GM12892 (cell line): ENCODE measurements at regions not wholly inside any gene's neighbourhood (a gene's known extent, or its start where the extent isn't known, plus 50 kb on each side); places are given as distances from the start of the nearest gene placed in this dataset.

Source experiments
- POLR2A ChIP-seq: IDR thresholded peaks from 2 replicates; pipeline ENCODE4 v1.6.1; 2011; ENCODE audit warnings: low read depth, low read length, control low read depth
- POLR2AphosphoS5 ChIP-seq: IDR thresholded peaks from 2 replicates; pipeline ENCODE4 v1.6.1; 2011; ENCODE audit warnings: low read depth, low read length, control low read depth
- TAF1 ChIP-seq: IDR thresholded peaks from 2 replicates; pipeline ENCODE4 v1.6.1; 2011; ENCODE audit warnings: low read depth, mild to moderate bottlenecking, control low read depth, low read length, borderline replicate concordance

DNA sequence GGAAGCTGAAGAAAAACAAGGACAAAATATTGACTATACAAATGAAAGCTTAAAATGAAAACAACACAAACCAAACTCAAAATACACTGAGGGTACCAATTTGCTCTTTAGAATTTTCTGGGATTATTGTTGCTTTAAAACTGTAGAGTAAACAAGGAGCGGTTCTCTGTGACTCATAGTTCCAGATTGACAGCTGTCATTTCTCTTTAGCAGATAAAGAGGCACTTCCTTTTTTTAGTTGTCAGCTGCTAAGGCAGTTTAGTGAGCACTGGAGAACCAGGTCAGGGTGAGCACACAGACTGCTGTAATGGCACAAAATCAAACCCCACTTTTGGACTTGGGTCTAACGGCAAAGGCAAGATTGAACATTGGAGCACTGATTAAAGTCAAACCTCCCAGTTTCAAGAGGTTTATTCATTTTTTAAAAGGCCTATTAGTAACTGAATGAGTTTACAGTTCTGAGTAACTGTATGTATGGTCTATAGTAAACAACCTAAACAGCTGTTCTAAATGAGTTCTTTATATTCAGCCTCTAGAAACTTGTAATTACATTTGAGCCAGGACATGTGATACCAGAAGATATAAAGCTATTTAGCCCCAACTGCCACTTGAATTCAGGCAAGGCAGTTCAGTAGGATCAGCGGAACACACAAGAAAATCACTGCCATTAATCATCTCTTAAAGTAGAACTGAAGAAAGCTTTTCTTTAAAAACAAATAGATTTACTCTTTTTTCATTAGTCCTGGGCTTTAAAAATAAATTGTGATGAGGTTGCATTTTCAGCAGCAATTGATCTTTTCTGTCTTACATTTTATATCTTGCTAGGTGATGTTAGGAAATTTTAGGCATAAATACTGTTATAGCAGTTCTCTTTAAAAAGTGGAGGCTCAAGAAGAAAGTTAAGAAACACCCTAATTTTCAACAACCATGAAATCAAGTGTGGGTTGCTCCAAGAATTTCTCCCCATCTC lies 71.7 kb upstream of the PRICKLE1 start:
- TF ChIP-seq POLR2AphosphoS5 (no peak), POLR2A (no peak), TAF1 (no peak)
